HG03432 (cell line): ENCODE measurements at regions not wholly inside any gene's neighbourhood (a gene's known extent, or its start where the extent isn't known, plus 50 kb on each side); places are given as distances from the start of the nearest gene placed in this dataset.
"Not testable (repeated sequence)": the region's sequence is repeated elsewhere in the genome, so short reads cannot be mapped to it uniquely, and the experiment has no call there.

Source experiments
- ATAC-seq: cut with Tn5 transposase; IDR thresholded peaks from one replicate; pipeline ENCODE4 v1.9.1; 2021; ENCODE audit warnings: mild to moderate bottlenecking, moderate library complexity; ENCODE audit not compliant: unreplicated experiment

- no peak for ATAC-seq
Measured at GRCh38 chr13:107928762-107929161, 286.6 kb downstream of the LIG4 start.

GRCh38 chr13:107927557-107927956, 287.8 kb downstream of the LIG4 start:
- ATAC-seq: no peak

- not testable (repeated sequence) for ATAC-seq
Measured at GRCh38 chr13:107926515-107926914, 288.8 kb downstream of the LIG4 start.

GRCh38 chr13:107916902-107917301, 298.4 kb downstream of the LIG4 start:
- ATAC-seq: not testable (repeated sequence)

GRCh38 chr13:107912745-107913144, 302.6 kb downstream of the LIG4 start:
- no peak for ATAC-seq

- ATAC-seq: no peak
Measured at GRCh38 chr13:107907065-107907805, 308.1 kb downstream of the LIG4 start.

- ATAC-seq: no peak
Measured at GRCh38 chr13:107906131-107906530, 309.2 kb downstream of the LIG4 start.

GRCh38 chr13:107901996-107902562, 313.3 kb downstream of the LIG4 start:
- ATAC-seq: no peak

GRCh38 chr13:107901230-107901629, 314.1 kb downstream of the LIG4 start:
- no peak for ATAC-seq

GRCh38 chr13:107900775-107901174, 314.6 kb downstream of the LIG4 start:
- ATAC-seq: no peak

GRCh38 chr13:107886118-107886517, 329.2 kb downstream of the LIG4 start:
- no peak for ATAC-seq

- ATAC-seq: no peak
Measured at GRCh38 chr13:107884564-107884963, 330.8 kb downstream of the LIG4 start.

- no peak for ATAC-seq
Measured at GRCh38 chr13:107883561-107884175, 331.7 kb downstream of the LIG4 start.

- ATAC-seq: no peak
Measured at GRCh38 chr13:107882708-107883560, 332.4 kb downstream of the LIG4 start.

- ATAC-seq: no peak
Measured at GRCh38 chr13:107881362-107881761, 334.0 kb downstream of the LIG4 start.

GRCh38 chr13:107874456-107874855, 340.9 kb downstream of the LIG4 start:
- ATAC-seq: no peak

GRCh38 chr13:107873926-107874325, 341.4 kb downstream of the LIG4 start:
- ATAC-seq: no peak

- no peak for ATAC-seq
Measured at GRCh38 chr13:107870400-107870799, 344.9 kb downstream of the LIG4 start.

GRCh38 chr13:107867701-107868661, 347.4 kb downstream of the LIG4 start:
- ATAC-seq: no peak

- ATAC-seq: no peak
Measured at GRCh38 chr13:107866941-107867623, 348.3 kb downstream of the LIG4 start.
